ENCODE measurements at regions not wholly inside any gene's neighbourhood (a gene's known extent, or its start where the extent isn't known, plus 50 kb on each side); places are given as distances from the start of the nearest gene placed in this dataset.

GRCh38 chr2:103367877-103368276 is 606.0 kb downstream of the TMEM182 start:
- TF ChIP-seq TAF1 (IDR thresholded peaks at IDR 0.05; ENCODE audit: low read depth, low read length) (no peak), POLR2A (IDR thresholded peaks at IDR 0.05; ENCODE audit: low read depth, low read length) (no peak), PAX5 (IDR thresholded peaks at IDR 0.05; ENCODE audit: insufficient read depth, low read length, severe bottlenecking) (no peak), POLR2AphosphoS5 (IDR thresholded peaks at IDR 0.05; ENCODE audit: low read depth, low read length) (no peak), SPI1 (IDR thresholded peaks at IDR 0.05; ENCODE audit: low read depth, low read length) (no peak)

Measured in GM12891 (cell line).